ENCODE measurements at regions not wholly inside any gene's neighbourhood (a gene's known extent, or its start where the extent isn't known, plus 50 kb on each side); places are given as distances from the start of the nearest gene placed in this dataset.

DNA sequence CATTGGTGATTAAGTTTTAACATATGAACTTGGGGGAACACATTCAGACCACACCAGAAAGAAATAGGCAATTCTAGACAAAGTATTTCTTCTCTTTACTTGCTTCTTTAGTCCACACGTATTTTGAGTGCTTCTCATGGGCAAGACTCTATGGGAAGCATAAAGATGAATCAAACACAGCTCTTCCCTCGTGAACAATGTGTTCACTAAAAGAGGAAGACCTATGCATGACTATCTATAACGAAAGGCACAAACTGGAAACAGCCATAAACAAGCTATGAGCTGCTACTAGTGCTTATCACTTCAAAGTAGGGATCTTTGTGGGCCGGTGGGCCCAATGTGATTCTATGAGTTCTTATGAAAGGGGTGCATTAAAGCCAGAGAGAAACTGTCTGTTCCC is 53.0 kb upstream of the PRDX6 start:
- no peak overlapping the region for H3K4me3 ChIP-seq (ENCODE audit: low read length)
- TF ChIP-seq ZNF274 (IDR thresholded peaks at IDR 0.05; ENCODE audit: low read depth, low read length) = no peak

DNA sequence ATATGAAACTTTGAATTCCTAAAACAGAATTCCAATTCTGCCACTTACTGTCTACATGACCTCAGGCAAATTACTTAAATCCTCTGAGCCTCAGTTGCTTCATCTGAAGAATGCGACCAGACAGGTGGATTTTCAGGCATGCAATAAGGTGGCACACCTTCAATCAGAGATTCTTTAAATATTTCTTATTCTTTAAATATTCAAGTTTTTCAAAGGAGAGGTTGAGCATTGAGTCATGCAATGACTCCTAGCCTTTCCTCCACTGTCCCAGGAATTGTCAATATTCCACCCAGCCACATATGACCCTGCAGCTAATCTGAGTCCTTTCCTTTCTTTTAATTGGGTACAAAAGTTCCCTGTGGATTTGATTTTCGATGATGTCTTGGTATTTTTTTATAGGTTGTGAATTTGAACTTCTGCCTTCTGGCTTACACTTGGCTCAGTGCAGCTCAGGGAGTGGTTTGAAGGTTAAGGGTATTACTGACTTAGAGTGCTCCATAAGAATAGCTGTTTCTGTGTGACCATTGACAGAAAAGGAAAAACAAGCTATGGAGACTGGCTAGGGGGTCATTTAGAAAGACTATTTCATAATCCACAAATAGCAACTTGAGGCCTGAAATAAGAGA is 52.2 kb upstream of the PRDX6 start:
- H3K4me3 ChIP-seq (ENCODE audit: low read length) = no peak overlapping the region
- no peak for TF ChIP-seq ZNF274 (IDR thresholded peaks at IDR 0.05; ENCODE audit: low read depth, low read length)

GRCh38 chr1:173426057-173426456 is 51.1 kb upstream of the PRDX6 start:
- no peak overlapping the region for H3K4me3 ChIP-seq (ENCODE audit: low read length)
- no peak for TF ChIP-seq ZNF274 (IDR thresholded peaks at IDR 0.05; ENCODE audit: low read depth, low read length)

DNA sequence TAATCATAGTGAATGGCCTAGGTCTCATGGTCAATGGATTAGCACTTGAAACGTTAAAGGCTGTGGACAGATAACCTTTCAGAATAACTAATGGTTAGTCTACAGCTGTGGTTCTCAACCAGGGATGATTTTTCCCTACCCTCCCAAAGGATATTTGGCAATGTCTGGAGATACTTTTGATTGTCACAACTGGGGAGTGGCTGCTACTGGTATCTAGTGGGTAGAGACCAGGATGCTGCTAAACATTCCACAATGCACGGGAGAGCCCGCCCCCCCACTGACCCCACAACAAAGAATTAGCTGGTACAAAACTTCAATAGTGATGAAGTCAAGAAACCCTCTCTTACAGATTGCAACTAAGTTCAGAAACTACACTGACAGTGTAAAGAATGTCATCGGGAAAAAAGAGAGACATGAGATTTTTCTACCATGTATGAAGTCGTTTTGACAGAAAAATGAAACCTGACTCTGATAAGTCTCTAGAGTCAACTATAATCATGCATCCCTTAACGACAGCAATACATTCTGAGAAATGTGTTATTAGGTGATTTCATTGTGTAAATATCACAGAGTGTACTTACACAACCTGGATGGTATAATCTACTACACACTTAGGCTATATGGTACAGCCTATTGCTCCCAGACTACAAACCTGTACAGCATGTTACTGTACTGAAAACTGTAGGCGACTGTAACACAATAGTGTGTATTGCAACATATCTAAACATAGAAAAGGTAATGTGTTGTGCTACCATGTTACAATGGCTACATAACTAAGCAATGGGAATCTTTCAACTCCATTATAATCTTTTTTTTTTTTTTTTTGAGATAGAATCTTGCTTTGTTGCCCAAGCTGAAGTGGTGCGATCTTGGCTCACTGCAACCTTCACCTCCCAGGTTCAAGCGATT is 49.7 kb upstream of the PRDX6 start:
- TF ChIP-seq ZNF274 (IDR thresholded peaks at IDR 0.05; ENCODE audit: low read depth, low read length) = no peak
- no peak overlapping the region for H3K4me3 ChIP-seq (ENCODE audit: low read length)
